ENCODE measurements at regions not wholly inside any gene's neighbourhood (a gene's known extent, or its start where the extent isn't known, plus 50 kb on each side); places are given as distances from the start of the nearest gene placed in this dataset.

- in situ Hi-C loops (cut with MboI; ENCODE audit: low sequenced_read_pairs, unreplicated experiment) = no loop called here
- TF ChIP-seq, protein P1, sequence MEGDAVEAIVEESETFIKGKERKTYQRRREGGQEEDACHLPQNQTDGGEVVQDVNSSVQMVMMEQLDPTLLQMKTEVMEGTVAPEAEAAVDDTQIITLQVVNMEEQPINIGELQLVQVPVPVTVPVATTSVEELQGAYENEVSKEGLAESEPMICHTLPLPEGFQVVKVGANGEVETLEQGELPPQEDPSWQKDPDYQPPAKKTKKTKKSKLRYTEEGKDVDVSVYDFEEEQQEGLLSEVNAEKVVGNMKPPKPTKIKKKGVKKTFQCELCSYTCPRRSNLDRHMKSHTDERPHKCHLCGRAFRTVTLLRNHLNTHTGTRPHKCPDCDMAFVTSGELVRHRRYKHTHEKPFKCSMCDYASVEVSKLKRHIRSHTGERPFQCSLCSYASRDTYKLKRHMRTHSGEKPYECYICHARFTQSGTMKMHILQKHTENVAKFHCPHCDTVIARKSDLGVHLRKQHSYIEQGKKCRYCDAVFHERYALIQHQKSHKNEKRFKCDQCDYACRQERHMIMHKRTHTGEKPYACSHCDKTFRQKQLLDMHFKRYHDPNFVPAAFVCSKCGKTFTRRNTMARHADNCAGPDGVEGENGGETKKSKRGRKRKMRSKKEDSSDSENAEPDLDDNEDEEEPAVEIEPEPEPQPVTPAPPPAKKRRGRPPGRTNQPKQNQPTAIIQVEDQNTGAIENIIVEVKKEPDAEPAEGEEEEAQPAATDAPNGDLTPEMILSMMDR (IDR thresholded peaks at IDR 0.05; ENCODE audit: borderline replicate concordance, control extremely low read depth, extremely low read depth, insufficient read depth, missing control alignments) = no peak
Measured at GRCh38 chr1:43083375-43083891, 88.7 kb downstream of the EBNA1BP2 start.

DNA sequence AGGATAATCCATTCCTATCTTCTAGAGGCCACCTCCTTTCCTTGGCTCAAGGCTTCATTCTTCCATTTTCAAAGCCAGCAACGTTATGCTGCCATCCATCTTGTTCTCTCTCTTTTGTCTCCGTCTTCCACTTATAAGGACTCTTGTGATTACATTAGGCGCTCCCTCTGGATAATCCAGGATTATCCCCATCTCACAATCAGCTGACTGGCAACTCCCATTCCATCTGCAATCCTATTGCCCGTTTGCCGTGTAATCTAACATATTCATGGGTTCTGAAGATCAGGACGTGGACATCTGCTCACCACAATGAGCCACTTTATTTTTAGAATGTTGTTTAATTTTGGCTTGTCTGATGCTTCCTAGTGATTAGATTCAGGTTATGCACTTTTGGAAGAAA lies 89.3 kb downstream of the EBNA1BP2 start:
- TF ChIP-seq, protein P1 (IDR thresholded peaks at IDR 0.05; ENCODE audit: borderline replicate concordance, control extremely low read depth, extremely low read depth, insufficient read depth, missing control alignments) = no peak
- in situ Hi-C loops (cut with MboI; ENCODE audit: low sequenced_read_pairs, unreplicated experiment) = no loop called here
- no peak for DNase-seq (ENCODE audit: low spot score)

More at GRCh38 chr1:43083375-43083891, 88.7 kb downstream of the EBNA1BP2 start:
- DNase-seq (ENCODE audit: low spot score) = no peak

DNA sequence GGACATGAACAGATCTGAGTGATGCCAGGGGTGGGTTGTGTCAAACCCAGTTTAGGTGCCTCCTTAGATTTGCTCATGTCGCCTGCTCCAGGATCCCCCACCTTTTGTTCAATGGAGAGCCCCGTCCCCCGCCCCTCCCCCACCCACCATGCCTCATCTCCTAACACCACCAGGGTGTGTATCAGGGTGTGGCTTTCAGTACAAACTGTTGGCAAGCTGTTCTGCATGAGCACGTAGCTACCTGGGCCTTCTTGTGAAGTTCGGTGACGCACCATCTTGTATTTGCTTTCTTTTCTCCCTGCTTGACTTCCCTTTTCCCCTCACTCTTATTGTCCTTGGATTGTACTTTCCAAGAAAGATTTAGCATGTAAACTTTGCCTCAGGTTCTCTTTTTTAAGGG lies 94.8 kb downstream of the EBNA1BP2 start:
- in situ Hi-C loops (cut with MboI; ENCODE audit: low sequenced_read_pairs, unreplicated experiment) = loop anchor here (10.0 kb wide), 1 partner anchor 292 kb away; the partner anchor contains the start of gene TMEM269
- TF ChIP-seq, protein P1 (IDR thresholded peaks at IDR 0.05; ENCODE audit: borderline replicate concordance, control extremely low read depth, extremely low read depth, insufficient read depth, missing control alignments) = no peak
- DNase-seq (ENCODE audit: low spot score) = no peak

DNA sequence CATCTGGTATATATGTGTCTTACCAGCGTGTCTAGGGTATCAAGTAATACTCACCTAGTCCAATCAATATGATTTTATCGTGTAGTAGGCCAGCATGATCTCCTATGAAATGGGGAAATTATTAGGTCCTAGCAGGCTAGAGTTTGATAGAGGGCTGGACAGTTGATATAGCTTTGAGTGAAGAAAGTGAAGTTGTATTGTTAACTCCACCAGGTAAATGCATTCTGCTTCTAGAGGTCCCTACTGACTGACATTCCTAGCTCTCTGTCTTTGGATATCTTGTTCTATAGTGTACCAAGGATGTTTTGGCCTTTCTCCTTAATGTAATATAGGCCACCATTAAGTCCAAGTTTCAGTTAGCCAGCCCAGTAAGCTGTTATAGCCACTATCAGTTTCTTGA lies 97.4 kb downstream of the EBNA1BP2 start:
- in situ Hi-C loops (cut with MboI; ENCODE audit: low sequenced_read_pairs, unreplicated experiment) = loop anchor here (10.0 kb wide), 1 partner anchor 290 kb away; the partner anchor contains the start of gene TMEM269
- DNase-seq (ENCODE audit: low spot score) = no peak

GRCh38 chr1:43074244-43074643 lies 97.8 kb downstream of the EBNA1BP2 start:
- TF ChIP-seq, protein P1 (IDR thresholded peaks at IDR 0.05; ENCODE audit: borderline replicate concordance, control extremely low read depth, extremely low read depth, insufficient read depth, missing control alignments) = peak; percentile 3
- DNase-seq (ENCODE audit: low spot score) = no peak
- in situ Hi-C loops (cut with MboI; ENCODE audit: low sequenced_read_pairs, unreplicated experiment) = loop anchor here (10.0 kb wide), 1 partner anchor 289 kb away; the partner anchor contains the start of gene TMEM269

More for the DNA sequence above, 97.4 kb downstream of the EBNA1BP2 start:
- TF ChIP-seq, protein P1 (IDR thresholded peaks at IDR 0.05; ENCODE audit: borderline replicate concordance, control extremely low read depth, extremely low read depth, insufficient read depth, missing control alignments) = no peak

DNA sequence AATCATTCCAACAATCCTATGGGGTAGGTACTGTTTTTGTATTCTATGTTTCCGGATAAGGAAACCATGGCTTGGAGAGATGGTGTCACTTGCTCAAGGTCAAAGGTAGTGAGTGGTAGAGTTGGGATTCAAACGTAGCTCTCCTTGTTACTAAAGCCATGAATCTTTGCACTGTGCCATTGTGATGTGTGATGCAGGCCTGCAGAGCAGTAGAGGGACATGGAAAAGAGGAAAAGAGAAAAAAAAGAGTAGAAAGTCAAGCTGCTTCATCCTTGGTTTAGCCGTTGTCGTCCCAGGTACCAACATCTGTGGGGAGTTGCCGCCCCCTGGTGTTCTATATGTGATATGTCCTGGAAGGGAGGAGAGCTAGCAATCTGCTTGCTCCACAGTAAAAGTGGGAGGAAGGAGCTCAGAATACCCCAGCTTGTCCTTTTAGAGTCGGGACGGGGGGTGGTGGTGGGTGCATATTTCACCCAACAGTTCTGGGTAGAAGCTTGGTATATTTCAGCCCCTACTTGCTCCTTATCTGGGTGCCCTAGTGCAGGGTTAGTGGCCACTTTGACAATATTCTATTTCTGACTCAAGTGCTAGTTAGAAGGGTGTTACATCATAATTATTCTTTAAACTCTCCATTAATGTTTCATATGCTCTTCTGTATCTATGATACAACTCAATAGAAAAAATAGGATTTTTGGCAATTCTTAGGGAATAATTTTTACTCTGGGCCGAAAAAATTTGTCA lies 98.4 kb downstream of the EBNA1BP2 start:
- DNase-seq (ENCODE audit: low spot score) = peak; percentile 80
- TF ChIP-seq, protein P1 (IDR thresholded peaks at IDR 0.05; ENCODE audit: borderline replicate concordance, control extremely low read depth, extremely low read depth, insufficient read depth, missing control alignments) = peak; percentile 73
- in situ Hi-C loops (cut with MboI; ENCODE audit: low sequenced_read_pairs, unreplicated experiment) = loop anchor here (10.0 kb wide), 1 partner anchor 289 kb away; the partner anchor contains the start of gene TMEM269

Measured in GM13976 (cell line).